Testis (tissue), 2 donors: ENCODE measurements at regions not wholly inside any gene's neighbourhood (a gene's known extent, or its start where the extent isn't known, plus 50 kb on each side); places are given as distances from the start of the nearest gene placed in this dataset.

Experiments
- DNase-seq: peaks from one replicate; pipeline ENCODE4 v3.0.0-alpha.2; 2019
- H3K27ac ChIP-seq, 2 donors: fragments of 200-600 bp; sonication (generic); one replicate each; pipeline ENCODE4 v1.5.1; 2019
- H3K27me3 ChIP-seq: fragments of 200-600 bp; sonication (generic); one replicate; pipeline ENCODE4 v1.5.1; 2019
- H3K36me3 ChIP-seq: fragments of 200-600 bp; sonication (generic); one replicate; pipeline ENCODE4 v1.5.1; 2017; ENCODE audit warnings: low read depth; ENCODE audit errors: missing control alignments
- H3K4me1 ChIP-seq: fragments of 200-600 bp; sonication (generic); one replicate; pipeline ENCODE4 v1.5.1; 2019
- H3K4me3 ChIP-seq, 2 donors: fragments of 200-600 bp; sonication (generic); one replicate each; pipeline ENCODE4 v1.5.1; 2017 to 2019
- H3K9me3 ChIP-seq: fragments of 200-600 bp; sonication (generic); one replicate; pipeline ENCODE4 v1.5.1; 2017
- POLR2A ChIP-seq: fragments of 450-650 bp; IDR thresholded peaks from one replicate; pipeline ENCODE4 v1.6.1; 2017; ENCODE audit warnings: antibody characterized with exemption, mild to moderate bottlenecking, moderate library complexity
- WGBS, 2 donors: methylation state at CpG; one replicate each; pipeline ENCODE4 v1.1.5; 2018; 5-methylcytosine and 5-hydroxymethylcytosine counted together
- intact Hi-C: fragments of 100-400 bp; cut with DNase I; formaldehyde crosslinking; loops from one replicate; pipeline ENCODE4 v1.15.1; 2023; ENCODE audit warnings: low total_unique reads
- microRNA counts, 2 donors: library from miRNA; unstranded; fragments of <30 nt; microRNA quantifications; one replicate each; lab custom pipeline; 2016
- microRNA-seq, 2 donors: library from miRNA; unstranded; fragments of <30 nt; microRNA quantifications; one replicate each; pipeline ENCODE4, GENCODE V29; 2016; ENCODE audit warnings: borderline number of aligned reads in 2 of 2, borderline replicate concordance in 1 of 2
- small RNA-seq, 2 donors: library from RNA; depleted of rRNA; stranded (forward); fragments of <200 nt; gene quantifications; one replicate each; pipeline ENCODE3, GENCODE V24; 2016
- TF ChIP-seq, protein P1 (sequence below), 3 experiments: fragments of 450-650 bp in 2 of 3; fragments of 200-600 bp in 1 of 3; sonication (generic) in 1 of 3; IDR thresholded peaks; one replicate each; pipeline ENCODE4 v1.5.1; 2016 to 2019; ENCODE audit warnings: antibody characterized with exemption in 3 of 3, mild to moderate bottlenecking in 2 of 3, moderate library complexity in 1 of 3

DNA sequence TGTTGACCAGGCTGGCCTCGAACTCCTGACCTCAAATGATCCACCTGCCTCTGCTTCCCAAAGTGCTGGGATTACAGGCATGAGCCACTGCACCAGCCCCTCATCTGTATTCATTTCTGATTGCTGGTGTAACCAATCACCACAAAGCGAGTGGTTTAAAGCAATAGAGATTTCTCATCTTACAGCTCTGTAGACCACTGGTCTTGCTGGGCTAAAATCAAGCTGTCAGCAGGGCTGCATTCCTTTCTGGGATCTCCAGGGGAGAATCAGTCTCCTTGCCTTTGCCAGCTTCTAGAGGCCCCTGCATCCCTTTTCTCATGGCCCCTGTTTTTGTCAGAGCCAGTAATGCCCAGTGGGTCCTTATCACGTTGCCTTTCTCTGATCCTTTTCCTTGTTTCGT is 49.9 kb upstream of the PMEPA1 start:
- Histone ChIP-seq H3K9me3 (no peaks in the 10 kb centered on the region), H3K4me1 (no peaks in the 10 kb centered on the region), H3K27ac (no peak overlapping the region), H3K4me3 (no peak overlapping the region), H3K36me3 (no peaks in the 10 kb centered on the region), H3K27me3 (no peaks in the 10 kb centered on the region)
- no peak for TF ChIP-seq POLR2A
- TF ChIP-seq, protein P1, sequence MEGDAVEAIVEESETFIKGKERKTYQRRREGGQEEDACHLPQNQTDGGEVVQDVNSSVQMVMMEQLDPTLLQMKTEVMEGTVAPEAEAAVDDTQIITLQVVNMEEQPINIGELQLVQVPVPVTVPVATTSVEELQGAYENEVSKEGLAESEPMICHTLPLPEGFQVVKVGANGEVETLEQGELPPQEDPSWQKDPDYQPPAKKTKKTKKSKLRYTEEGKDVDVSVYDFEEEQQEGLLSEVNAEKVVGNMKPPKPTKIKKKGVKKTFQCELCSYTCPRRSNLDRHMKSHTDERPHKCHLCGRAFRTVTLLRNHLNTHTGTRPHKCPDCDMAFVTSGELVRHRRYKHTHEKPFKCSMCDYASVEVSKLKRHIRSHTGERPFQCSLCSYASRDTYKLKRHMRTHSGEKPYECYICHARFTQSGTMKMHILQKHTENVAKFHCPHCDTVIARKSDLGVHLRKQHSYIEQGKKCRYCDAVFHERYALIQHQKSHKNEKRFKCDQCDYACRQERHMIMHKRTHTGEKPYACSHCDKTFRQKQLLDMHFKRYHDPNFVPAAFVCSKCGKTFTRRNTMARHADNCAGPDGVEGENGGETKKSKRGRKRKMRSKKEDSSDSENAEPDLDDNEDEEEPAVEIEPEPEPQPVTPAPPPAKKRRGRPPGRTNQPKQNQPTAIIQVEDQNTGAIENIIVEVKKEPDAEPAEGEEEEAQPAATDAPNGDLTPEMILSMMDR (IDR thresholded peaks at IDR 0.05) = no peak
- intact Hi-C loops = no loop called here
- DNase-seq = no peak
- WGBS, 2 donors = 87 to 92% methylated on average over 4 of the region's 4 CpGs

MicroRNAs in the stretch of these regions (microRNA counts, 767-probe panel; counts per million panel counts)
- microRNA hsa-miR-4532 (lab: Ali Mortazavi, UCI) = 0 to 152 counts per million in 2 donors

Small RNA genes lying in the stretch of these regions (microRNA-seq; reads per million reads assigned to microRNA genes)
- 2.1 to 10.4 reads per million in 2 donors for gene MIR4532

Small RNA genes lying in the stretch of these regions (small RNA-seq; reads per million reads assigned to genes)
- gene MIR4532 = 0 reads per million in 2 donors
